Natural killer cell (primary cell): ENCODE measurements at regions not wholly inside any gene's neighbourhood (a gene's known extent, or its start where the extent isn't known, plus 50 kb on each side); places are given as distances from the start of the nearest gene placed in this dataset.

Experiments used
- ATAC-seq, 3 donors: fragments of 150-1000 bp in 2 of 3; fragments of 200-7000 bp in 1 of 3; cut with Tn5 transposase; 1 replicate in 1 of 3; 2 replicates in 2 of 3; pipeline ENCODE4 v1.10.0; 2021; ENCODE audit warnings: mild to moderate bottlenecking in 2 of 3, moderate library complexity in 2 of 3
- DNase-seq, 2 donors: peaks; one replicate each; pipeline versions ENCODE4 v3.0.0 to v3.0.0-alpha.2; 2013 to 2021; ENCODE audit warnings: mixed read lengths in 1 of 2
- H3K27ac ChIP-seq: one replicate; pipeline ENCODE4 v1.5.1; 2013; ENCODE audit warnings: mild to moderate bottlenecking, low read length
- H3K27me3 ChIP-seq: one replicate; pipeline ENCODE4 v1.6.1; 2013; ENCODE audit warnings: low read length; ENCODE audit not compliant: control insufficient read depth, insufficient read depth
- H3K36me3 ChIP-seq: one replicate; pipeline ENCODE4 v1.6.1; 2013; ENCODE audit warnings: low read length; ENCODE audit not compliant: control insufficient read depth, insufficient read depth
- H3K4me1 ChIP-seq: one replicate; pipeline ENCODE4 v1.6.1; 2013; ENCODE audit warnings: low read length; ENCODE audit not compliant: control insufficient read depth, insufficient read depth
- H3K4me3 ChIP-seq: one replicate; pipeline ENCODE4 v1.5.1; 2013; ENCODE audit warnings: low read length
- H3K9me3 ChIP-seq: one replicate; pipeline ENCODE4 v1.6.1; 2013; ENCODE audit warnings: low read length; ENCODE audit not compliant: control insufficient read depth, insufficient read depth
- H3K27ac Mint-ChIP-seq, 2 donors: one replicate each; pipeline ENCODE4 v1.8.0; 2022; ENCODE audit warnings: mild to moderate bottlenecking in 2 of 2, mixed read lengths in 2 of 2, moderate library complexity in 1 of 2
- H3K27me3 Mint-ChIP-seq, 2 donors: one replicate each; pipeline ENCODE4 v1.8.0; 2022; ENCODE audit warnings: low read depth in 2 of 2, mixed read lengths in 2 of 2
- H3K36me3 Mint-ChIP-seq: one replicate; pipeline ENCODE4 v1.8.0; 2022; ENCODE audit warnings: mixed read lengths
- H3K4me1 Mint-ChIP-seq, 2 donors: one replicate each; pipeline ENCODE4 v1.8.0; 2022; ENCODE audit warnings: mixed read lengths in 2 of 2
- H3K4me3 Mint-ChIP-seq: one replicate; pipeline ENCODE4 v1.8.0; 2022; ENCODE audit warnings: mild to moderate bottlenecking, moderate library complexity, mixed read lengths
- H3K9me3 Mint-ChIP-seq, 2 donors: one replicate each; pipeline ENCODE4 v1.8.0; 2022; ENCODE audit warnings: mixed read lengths in 2 of 2
- CTCF ChIP-seq: fragments of 200-600 bp; IDR thresholded peaks from one replicate; pipeline ENCODE4 v1.8.0; 2022; ENCODE audit warnings: antibody characterized with exemption
- WGBS: methylation state at CpG from one replicate; pipeline ENCODE4 v1.1.7; 2013; ENCODE audit warnings: missing lambda C conversion rate; ENCODE audit not compliant: insufficient coverage; 5-methylcytosine and 5-hydroxymethylcytosine counted together
- intact Hi-C: fragments of 100-400 bp; cut with micrococcal nuclease; formaldehyde crosslinking; loops from one replicate; pipeline ENCODE4 v1.14.2; 2022

GRCh38 chr4:19850909-19851308, 400.8 kb upstream of the SLIT2 start:
- no peak overlapping the region for H3K4me3 Mint-ChIP-seq
- DNase-seq (no peak), ATAC-seq (no peak)
- H3K4me1 Mint-ChIP-seq, result no peaks in the 10 kb centered on the region
- H3K27ac ChIP-seq, result no peak overlapping the region
- peaks cover 7% of the 10 kb centered on the region for H3K9me3 ChIP-seq
- no peaks in the 10 kb centered on the region for H3K27me3 Mint-ChIP-seq
- H3K4me3 ChIP-seq, result no peak overlapping the region
- TF ChIP-seq CTCF, result no peak
- peaks cover 5 to 6% of the 10 kb centered on the region in 2 donors for H3K9me3 Mint-ChIP-seq
- WGBS, result 88% methylated on average over 5 of the region's 5 CpGs
- no peaks in the 10 kb centered on the region for H3K36me3 Mint-ChIP-seq
- no peaks in the 10 kb centered on the region for H3K27me3 ChIP-seq
- no peaks in the 10 kb centered on the region for H3K36me3 ChIP-seq
- intact Hi-C loops, result no loop called here
- H3K4me1 ChIP-seq, result no peaks in the 10 kb centered on the region
- H3K27ac Mint-ChIP-seq, result no peak overlapping the region

- Histone ChIP-seq H3K27ac (no peak overlapping the region), H3K9me3 (peaks cover 10% of the 10 kb centered on the region), H3K27me3 (no peaks in the 10 kb centered on the region), H3K4me3 (no peak overlapping the region), H3K4me1 (no peaks in the 10 kb centered on the region), H3K36me3 (no peaks in the 10 kb centered on the region)
- no peak overlapping the region for H3K27ac Mint-ChIP-seq
- no peaks in the 10 kb centered on the region for H3K27me3 Mint-ChIP-seq
- no peaks in the 10 kb centered on the region for H3K4me1 Mint-ChIP-seq
- H3K4me3 Mint-ChIP-seq, result no peak overlapping the region
- TF ChIP-seq CTCF, result no peak
- intact Hi-C loops, result no loop called here
- 81% methylated on average over 2 of the region's 2 CpGs for WGBS
- no peaks in the 10 kb centered on the region for H3K36me3 Mint-ChIP-seq
- no peak for DNase-seq
- no peak for ATAC-seq
- peaks cover 9 to 12% of the 10 kb centered on the region in 2 donors for H3K9me3 Mint-ChIP-seq
Observed at GRCh38 chr4:19844446-19844845, 407.3 kb upstream of the SLIT2 start.

GRCh38 chr4:19842471-19842870, 409.2 kb upstream of the SLIT2 start:
- H3K9me3 ChIP-seq, result peaks cover 10% of the 10 kb centered on the region
- Mint-ChIP-seq H3K4me3 (no peak overlapping the region), H3K27ac (no peak overlapping the region), H3K27me3 (no peaks in the 10 kb centered on the region), H3K36me3 (no peaks in the 10 kb centered on the region), H3K4me1 (no peaks in the 10 kb centered on the region), H3K9me3 (peaks cover 9 to 12% of the 10 kb centered on the region in 2 donors)
- intact Hi-C loops, result no loop called here
- H3K4me3 ChIP-seq, result no peak overlapping the region
- DNase-seq, result no peak
- no peak for ATAC-seq
- TF ChIP-seq CTCF, result no peak
- H3K27me3 ChIP-seq, result no peaks in the 10 kb centered on the region
- no peaks in the 10 kb centered on the region for H3K4me1 ChIP-seq
- H3K36me3 ChIP-seq, result no peaks in the 10 kb centered on the region
- no peak overlapping the region for H3K27ac ChIP-seq
- 93% methylated on average over 2 of the region's 2 CpGs for WGBS

GRCh38 chr4:19838858-19839257, 412.8 kb upstream of the SLIT2 start:
- Histone ChIP-seq H3K27ac (no peak overlapping the region), H3K4me1 (no peaks in the 10 kb centered on the region), H3K4me3 (no peak overlapping the region), H3K36me3 (no peaks in the 10 kb centered on the region), H3K27me3 (no peaks in the 10 kb centered on the region), H3K9me3 (peaks cover 5% of the 10 kb centered on the region)
- peaks cover 7 to 13% of the 10 kb centered on the region in 2 donors for H3K9me3 Mint-ChIP-seq
- no peaks in the 10 kb centered on the region for H3K4me1 Mint-ChIP-seq
- H3K4me3 Mint-ChIP-seq, result no peak overlapping the region
- no peaks in the 10 kb centered on the region for H3K36me3 Mint-ChIP-seq
- WGBS, result 83% methylated on average over 1 of the region's 1 CpG
- no peaks in the 10 kb centered on the region for H3K27me3 Mint-ChIP-seq
- no peak for DNase-seq
- no peak for ATAC-seq
- TF ChIP-seq CTCF, result no peak
- no peak overlapping the region for H3K27ac Mint-ChIP-seq
- intact Hi-C loops, result no loop called here
